Upper lobe of left lung (tissue), 4 donors: ENCODE measurements at regions not wholly inside any gene's neighbourhood (a gene's known extent, or its start where the extent isn't known, plus 50 kb on each side); places are given as distances from the start of the nearest gene placed in this dataset.

Experiments used
- CTCF ChIP-seq, 6 experiments: fragments of 450-650 bp in 4 of 6; fragments of 200-600 bp in 2 of 6; sonication (generic) in 2 of 6; IDR thresholded peaks; one replicate each; pipeline ENCODE4 v1.5.1; 2016 to 2019; ENCODE audit warnings: antibody characterized with exemption in 6 of 6
- EP300 ChIP-seq, 4 donors: sonication (generic); formaldehyde crosslinking; IDR thresholded peaks; one replicate each; pipeline ENCODE4 v1.5.1; 2017; ENCODE audit warnings: antibody characterized with exemption in 4 of 4, control low read depth in 2 of 4
- POLR2AphosphoS5 ChIP-seq, 2 donors: sonication (generic); formaldehyde crosslinking; IDR thresholded peaks; one replicate each; pipeline ENCODE4 v1.5.1; 2017; ENCODE audit warnings: antibody characterized with exemption in 2 of 2

GRCh38 chr2:238765590-238765989 lies 82.3 kb upstream of the TWIST2 start:
- TF ChIP-seq CTCF (IDR thresholded peaks at IDR 0.05) (no peak), EP300 (IDR thresholded peaks at IDR 0.05) (no peak), POLR2AphosphoS5 (IDR thresholded peaks at IDR 0.05) (no peak)
